Right lobe of liver (tissue), 6 donors: ENCODE measurements at regions not wholly inside any gene's neighbourhood (a gene's known extent, or its start where the extent isn't known, plus 50 kb on each side); places are given as distances from the start of the nearest gene placed in this dataset.

Source experiments
- ATAC-seq, 4 donors: fragments of 200-7000 bp; cut with Tn5 transposase; one replicate each; pipeline ENCODE4 v1.9.1; 2020; ENCODE audit warnings: mild to moderate bottlenecking in 4 of 4, moderate library complexity in 4 of 4
- DNase-seq, 3 donors: peaks; one replicate each; pipeline ENCODE4 v3.0.0-alpha.2; 2020
- H3K27ac ChIP-seq, 3 donors: fragments of 200-600 bp; one replicate each; pipeline ENCODE4 v1.8.0; 2022
- H3K27me3 ChIP-seq, 2 donors: fragments of 200-600 bp; one replicate each; pipeline ENCODE4 v1.8.0; 2022
- H3K36me3 ChIP-seq, 4 donors: fragments of 200-600 bp; sonication (generic) in 1 of 4; one replicate each; pipeline versions ENCODE4 v1.5.1 to v1.8.0; 2017 to 2022; ENCODE audit warnings: control low read depth in 1 of 4
- H3K4me1 ChIP-seq, 4 donors: fragments of 200-600 bp; sonication (generic) in 1 of 4; one replicate each; pipeline versions ENCODE4 v1.5.1 to v1.8.0; 2017 to 2022; ENCODE audit warnings: control low read depth in 1 of 4
- H3K4me3 ChIP-seq, 3 donors: fragments of 200-600 bp; one replicate each; pipeline ENCODE4 v1.8.0; 2022
- H3K9me3 ChIP-seq, 4 donors: fragments of 200-600 bp; sonication (generic) in 1 of 4; one replicate each; pipeline versions ENCODE4 v1.5.1 to v1.8.0; 2017 to 2022; ENCODE audit warnings: control low read depth in 1 of 4
- CTCF ChIP-seq, 4 donors: fragments of 200-600 bp in 3 of 4; fragments of 450-650 bp in 1 of 4; IDR thresholded peaks; one replicate each; pipeline versions ENCODE4 v1.5.1 to v1.8.0; 2016 to 2022; ENCODE audit warnings: antibody characterized with exemption in 4 of 4, mild to moderate bottlenecking in 2 of 4
- POLR2A ChIP-seq: fragments of 450-650 bp; IDR thresholded peaks from one replicate; pipeline ENCODE4 v1.6.1; 2017; ENCODE audit warnings: antibody characterized with exemption, mild to moderate bottlenecking
- WGBS: methylation state at CpG from one replicate; pipeline ENCODE4 v1.1.6; 2018; ENCODE audit warnings: low coverage, low lambda C conversion rate; ENCODE audit not compliant: insufficient coverage; ENCODE audit errors: missing lambda C conversion rate; 5-methylcytosine and 5-hydroxymethylcytosine counted together
- intact Hi-C, 2 donors: fragments of 100-400 bp; cut with DNase I; formaldehyde crosslinking; loops; one replicate each; pipeline versions ENCODE4 v1.11.2 to v1.14.1; 2022
- donor health status: DM: no; HTN: yes; CAD: no.
- donor health status: DM: no; HTN: no; CAD: no.
- donor health status: DM: no; HTN: no; CAD: no.
- donor health status: DM: no; HTN: yes; CAD: no.
- donor health status: DM: no; HTN: yes; CAD: no.

DNA sequence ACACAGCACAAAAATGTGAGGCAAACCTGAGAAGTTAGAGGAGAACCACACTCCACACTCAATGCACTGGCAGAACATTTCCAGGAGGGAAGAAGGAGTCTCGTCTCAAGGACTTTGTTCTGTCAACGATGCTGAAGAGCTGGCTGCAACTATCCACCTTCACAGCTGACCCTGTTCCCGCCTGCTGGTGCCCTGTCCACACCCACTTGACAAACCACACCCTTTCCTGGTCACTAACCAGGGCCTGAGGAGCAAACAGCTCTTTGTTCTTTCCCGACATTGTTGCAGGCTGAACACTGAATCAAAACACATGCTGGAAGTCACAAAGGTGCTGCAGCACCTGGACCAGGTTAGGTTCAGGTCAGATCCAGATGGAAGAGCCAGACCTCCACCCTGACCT is 92.6 kb upstream of the ARRDC4 start:
- no peak for DNase-seq

DNA sequence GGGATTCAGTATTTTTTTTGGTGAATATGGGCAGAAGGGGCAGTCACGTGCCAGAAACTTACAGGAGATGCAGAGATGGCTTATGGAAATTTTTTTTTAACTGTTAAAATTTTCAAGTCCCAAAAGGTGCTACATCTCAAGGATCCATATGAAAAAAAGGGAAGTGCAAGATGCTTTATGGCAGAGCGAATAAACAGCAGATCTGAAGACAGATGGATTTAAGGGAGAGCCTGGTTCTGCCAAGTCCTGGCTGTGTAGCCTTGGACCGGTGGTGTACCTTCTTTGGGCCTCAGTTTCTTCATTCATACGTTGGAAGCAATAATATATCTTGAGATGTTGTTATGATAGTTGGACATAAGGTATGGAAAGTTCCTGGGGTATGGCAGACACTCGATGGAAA is 91.5 kb upstream of the ARRDC4 start:
- WGBS: 36% methylated on average over 4 of the region's 5 CpGs
- no peak overlapping the region for H3K27ac ChIP-seq
- no peaks in the 10 kb centered on the region for H3K36me3 ChIP-seq
- H3K4me1 ChIP-seq: no peaks in the 10 kb centered on the region
- H3K9me3 ChIP-seq: no peaks in the 10 kb centered on the region
- intact Hi-C loops: no loop called here
- ATAC-seq: no peak
- H3K27me3 ChIP-seq: no peaks in the 10 kb centered on the region
- H3K4me3 ChIP-seq: no peak overlapping the region
- TF ChIP-seq POLR2A (no peak), CTCF (IDR thresholded peaks at IDR 0.05) (no peak)
- DNase-seq: no peak

More for the DNA sequence above, 92.6 kb upstream of the ARRDC4 start:
- H3K4me3 ChIP-seq: no peak overlapping the region
- H3K27me3 ChIP-seq: no peaks in the 10 kb centered on the region
- H3K9me3 ChIP-seq: no peaks in the 10 kb centered on the region
- TF ChIP-seq POLR2A (no peak), CTCF (IDR thresholded peaks at IDR 0.05) (no peak)
- no peaks in the 10 kb centered on the region for H3K4me1 ChIP-seq
- no peaks in the 10 kb centered on the region for H3K36me3 ChIP-seq
- H3K27ac ChIP-seq: no peak overlapping the region
- ATAC-seq: no peak
- intact Hi-C loops: no loop called here
- WGBS: 13% methylated on average over 2 of the region's 4 CpGs

GRCh38 chr15:97870771-97871170 is 89.7 kb upstream of the ARRDC4 start:
- no peak for DNase-seq
- Histone ChIP-seq H3K9me3 (no peaks in the 10 kb centered on the region), H3K27ac (no peak overlapping the region), H3K4me3 (no peak overlapping the region), H3K36me3 (no peaks in the 10 kb centered on the region), H3K4me1 (no peaks in the 10 kb centered on the region), H3K27me3 (no peaks in the 10 kb centered on the region)
- no peak for ATAC-seq
- whole genome bisulfite sequencing: 72% methylated on average over 2 of the region's 3 CpGs
- intact Hi-C loops: no loop called here
- TF ChIP-seq POLR2A (no peak), CTCF (IDR thresholded peaks at IDR 0.05) (no peak)

GRCh38 chr15:97874139-97874538 is 86.4 kb upstream of the ARRDC4 start:
- Histone ChIP-seq H3K4me3 (no peak overlapping the region), H3K27ac (no peak overlapping the region), H3K27me3 (no peaks in the 10 kb centered on the region), H3K4me1 (no peaks in the 10 kb centered on the region), H3K9me3 (no peaks in the 10 kb centered on the region), H3K36me3 (no peaks in the 10 kb centered on the region)
- intact Hi-C loops: no loop called here
- TF ChIP-seq POLR2A (no peak), CTCF (IDR thresholded peaks at IDR 0.05) (no peak)
- ATAC-seq: no peak
- no peak for DNase-seq
- 66% methylated on average over 6 of the region's 12 CpGs for WGBS

GRCh38 chr15:97875025-97875512 is 85.4 kb upstream of the ARRDC4 start:
- intact Hi-C loops: no loop called here
- 26% methylated on average over 5 of the region's 6 CpGs for WGBS
- ATAC-seq (peak; percentile 16 to 54 (median 24)), DNase-seq (no peak)
- Histone ChIP-seq H3K4me3 (peak overlapping the region in 2 of 3 donors; percentile 11 to 33), H3K36me3 (no peaks in the 10 kb centered on the region), H3K9me3 (no peaks in the 10 kb centered on the region), H3K4me1 (no peaks in the 10 kb centered on the region), H3K27me3 (no peaks in the 10 kb centered on the region), H3K27ac (no peak overlapping the region)
- no peak for TF ChIP-seq CTCF (IDR thresholded peaks at IDR 0.05)
- no peak for TF ChIP-seq POLR2A
